ENCODE measurements at regions not wholly inside any gene's neighbourhood (a gene's known extent, or its start where the extent isn't known, plus 50 kb on each side); places are given as distances from the start of the nearest gene placed in this dataset.

DNA sequence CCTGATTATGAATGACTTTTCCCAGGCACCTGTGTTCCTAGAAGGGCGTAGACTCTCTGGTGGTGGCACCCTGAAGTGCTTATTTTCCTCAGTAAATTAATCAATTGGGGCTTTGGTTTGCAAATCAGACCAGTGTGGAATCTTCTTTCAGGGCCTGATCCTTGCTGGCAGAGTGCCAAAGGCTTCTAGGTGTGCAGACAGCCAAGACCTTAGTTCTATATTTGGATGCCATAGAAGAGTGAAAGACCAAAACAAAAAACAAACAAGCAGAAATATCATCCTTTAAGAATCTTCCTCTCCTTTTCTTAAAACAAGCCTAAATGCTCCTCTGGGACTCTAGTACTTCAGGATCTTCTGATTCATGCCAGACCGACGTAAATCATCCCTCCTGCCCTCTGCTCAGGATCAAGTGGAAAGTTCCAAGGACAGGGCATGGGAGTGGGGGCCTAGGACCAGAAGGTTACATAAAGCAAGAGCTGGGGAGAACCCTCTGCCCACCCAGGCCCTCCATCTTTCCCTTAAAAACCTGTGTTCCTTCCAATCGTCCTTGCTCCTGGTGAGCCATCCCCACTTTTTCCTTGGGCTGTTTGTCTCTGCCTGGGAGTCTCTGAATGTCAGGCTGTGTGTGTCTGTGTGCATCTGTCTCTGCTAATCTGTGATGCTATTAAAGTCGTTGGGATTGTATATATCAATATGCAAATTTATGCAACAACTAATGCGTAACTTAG lies 70.5 kb upstream of the MYLIP start:
- no peaks in the 10 kb centered on the region for H3K4me1 ChIP-seq (ENCODE audit: control insufficient read depth, insufficient read depth, low read length)
- H3K9me3 ChIP-seq (ENCODE audit: control insufficient read depth, insufficient read depth, low read length) = no peaks in the 10 kb centered on the region
- WGBS (ENCODE audit: insufficient coverage) = 75% methylated on average over 2 of the region's 6 CpGs
- no peak overlapping the region for H3K27ac ChIP-seq (ENCODE audit: low read depth, low read length)
- H3K36me3 ChIP-seq (ENCODE audit: control insufficient read depth, insufficient read depth, low read length) = no peaks in the 10 kb centered on the region
- H3K27me3 ChIP-seq (ENCODE audit: control insufficient read depth, insufficient read depth, low read length) = no peaks in the 10 kb centered on the region
- peak in 1 of 6 donors; percentile 55 for DNase-seq (ENCODE audit: low read depth in 4 of 6, low spot score in 6 of 6)
- no peak overlapping the region for H3K4me3 ChIP-seq (ENCODE audit: low read depth, low read length)

- Histone ChIP-seq H3K4me3 (ENCODE audit: low read depth, low read length) (no peak overlapping the region), H3K4me1 (ENCODE audit: control insufficient read depth, insufficient read depth, low read length) (no peaks in the 10 kb centered on the region), H3K36me3 (ENCODE audit: control insufficient read depth, insufficient read depth, low read length) (no peaks in the 10 kb centered on the region), H3K9me3 (ENCODE audit: control insufficient read depth, insufficient read depth, low read length) (no peaks in the 10 kb centered on the region), H3K27me3 (ENCODE audit: control insufficient read depth, insufficient read depth, low read length) (no peaks in the 10 kb centered on the region), H3K27ac (ENCODE audit: low read depth, low read length) (no peak overlapping the region)
- WGBS (ENCODE audit: insufficient coverage) = 92% methylated on average over 4 of the region's 6 CpGs
- no peak for DNase-seq (ENCODE audit: low read depth in 4 of 6, low spot score in 6 of 6)
Observed at GRCh38 chr6:16057446-16057845, 71.4 kb upstream of the MYLIP start.

GRCh38 chr6:16056263-16056870 lies 72.5 kb upstream of the MYLIP start:
- WGBS (ENCODE audit: insufficient coverage) = 100% methylated on average over 2 of the region's 6 CpGs
- no peaks in the 10 kb centered on the region for H3K36me3 ChIP-seq (ENCODE audit: control insufficient read depth, insufficient read depth, low read length)
- DNase-seq (ENCODE audit: low read depth in 4 of 6, low spot score in 6 of 6) = no peak
- no peaks in the 10 kb centered on the region for H3K27me3 ChIP-seq (ENCODE audit: control insufficient read depth, insufficient read depth, low read length)
- no peak overlapping the region for H3K4me3 ChIP-seq (ENCODE audit: low read depth, low read length)
- no peak overlapping the region for H3K27ac ChIP-seq (ENCODE audit: low read depth, low read length)
- no peaks in the 10 kb centered on the region for H3K4me1 ChIP-seq (ENCODE audit: control insufficient read depth, insufficient read depth, low read length)
- H3K9me3 ChIP-seq (ENCODE audit: control insufficient read depth, insufficient read depth, low read length) = no peaks in the 10 kb centered on the region

GRCh38 chr6:16055852-16056251 lies 73.0 kb upstream of the MYLIP start:
- DNase-seq (ENCODE audit: low read depth in 4 of 6, low spot score in 6 of 6) = no peak
- no peak overlapping the region for H3K4me3 ChIP-seq (ENCODE audit: low read depth, low read length)
- H3K27me3 ChIP-seq (ENCODE audit: control insufficient read depth, insufficient read depth, low read length) = no peaks in the 10 kb centered on the region
- no peaks in the 10 kb centered on the region for H3K4me1 ChIP-seq (ENCODE audit: control insufficient read depth, insufficient read depth, low read length)
- no peak overlapping the region for H3K27ac ChIP-seq (ENCODE audit: low read depth, low read length)
- H3K36me3 ChIP-seq (ENCODE audit: control insufficient read depth, insufficient read depth, low read length) = no peaks in the 10 kb centered on the region
- no peaks in the 10 kb centered on the region for H3K9me3 ChIP-seq (ENCODE audit: control insufficient read depth, insufficient read depth, low read length)
- 67% methylated on average over 1 of the region's 4 CpGs for WGBS (ENCODE audit: insufficient coverage)

GRCh38 chr6:16049168-16049567 lies 79.7 kb upstream of the MYLIP start:
- Histone ChIP-seq H3K9me3 (ENCODE audit: control insufficient read depth, insufficient read depth, low read length) (no peaks in the 10 kb centered on the region), H3K36me3 (ENCODE audit: control insufficient read depth, insufficient read depth, low read length) (no peaks in the 10 kb centered on the region), H3K4me1 (ENCODE audit: control insufficient read depth, insufficient read depth, low read length) (no peaks in the 10 kb centered on the region), H3K27me3 (ENCODE audit: control insufficient read depth, insufficient read depth, low read length) (no peaks in the 10 kb centered on the region), H3K27ac (ENCODE audit: low read depth, low read length) (no peak overlapping the region), H3K4me3 (ENCODE audit: low read depth, low read length) (no peak overlapping the region)
- DNase-seq (ENCODE audit: low read depth in 4 of 6, low spot score in 6 of 6) = no peak

GRCh38 chr6:16048221-16048620 lies 80.7 kb upstream of the MYLIP start:
- no peaks in the 10 kb centered on the region for H3K9me3 ChIP-seq (ENCODE audit: control insufficient read depth, insufficient read depth, low read length)
- WGBS (ENCODE audit: insufficient coverage) = 87% methylated on average over 3 of the region's 3 CpGs
- DNase-seq (ENCODE audit: low read depth in 4 of 6, low spot score in 6 of 6) = peak in 1 of 6 donors; percentile 82
- no peak overlapping the region for H3K4me3 ChIP-seq (ENCODE audit: low read depth, low read length)
- H3K27me3 ChIP-seq (ENCODE audit: control insufficient read depth, insufficient read depth, low read length) = no peaks in the 10 kb centered on the region
- H3K27ac ChIP-seq (ENCODE audit: low read depth, low read length) = no peak overlapping the region
- H3K36me3 ChIP-seq (ENCODE audit: control insufficient read depth, insufficient read depth, low read length) = no peaks in the 10 kb centered on the region
- no peaks in the 10 kb centered on the region for H3K4me1 ChIP-seq (ENCODE audit: control insufficient read depth, insufficient read depth, low read length)

- no peak for DNase-seq (ENCODE audit: low read depth in 4 of 6, low spot score in 6 of 6)
- Histone ChIP-seq H3K9me3 (ENCODE audit: control insufficient read depth, insufficient read depth, low read length) (no peaks in the 10 kb centered on the region), H3K27ac (ENCODE audit: low read depth, low read length) (no peak overlapping the region), H3K27me3 (ENCODE audit: control insufficient read depth, insufficient read depth, low read length) (no peaks in the 10 kb centered on the region), H3K4me1 (ENCODE audit: control insufficient read depth, insufficient read depth, low read length) (no peaks in the 10 kb centered on the region), H3K36me3 (ENCODE audit: control insufficient read depth, insufficient read depth, low read length) (no peaks in the 10 kb centered on the region), H3K4me3 (ENCODE audit: low read depth, low read length) (no peak overlapping the region)
- 92% methylated on average over 1 of the region's 2 CpGs for WGBS (ENCODE audit: insufficient coverage)
Observed at GRCh38 chr6:16047435-16047990, 81.4 kb upstream of the MYLIP start.

GRCh38 chr6:16045238-16045637 lies 83.6 kb upstream of the MYLIP start:
- H3K4me1 ChIP-seq (ENCODE audit: control insufficient read depth, insufficient read depth, low read length) = no peaks in the 10 kb centered on the region
- no peaks in the 10 kb centered on the region for H3K36me3 ChIP-seq (ENCODE audit: control insufficient read depth, insufficient read depth, low read length)
- no peaks in the 10 kb centered on the region for H3K9me3 ChIP-seq (ENCODE audit: control insufficient read depth, insufficient read depth, low read length)
- no peak overlapping the region for H3K4me3 ChIP-seq (ENCODE audit: low read depth, low read length)
- no peak overlapping the region for H3K27ac ChIP-seq (ENCODE audit: low read depth, low read length)
- H3K27me3 ChIP-seq (ENCODE audit: control insufficient read depth, insufficient read depth, low read length) = no peaks in the 10 kb centered on the region
- 49% methylated on average over 4 of the region's 4 CpGs for WGBS (ENCODE audit: insufficient coverage)
- DNase-seq (ENCODE audit: low read depth in 4 of 6, low spot score in 6 of 6) = peak in 1 of 6 donors; percentile 33

DNA sequence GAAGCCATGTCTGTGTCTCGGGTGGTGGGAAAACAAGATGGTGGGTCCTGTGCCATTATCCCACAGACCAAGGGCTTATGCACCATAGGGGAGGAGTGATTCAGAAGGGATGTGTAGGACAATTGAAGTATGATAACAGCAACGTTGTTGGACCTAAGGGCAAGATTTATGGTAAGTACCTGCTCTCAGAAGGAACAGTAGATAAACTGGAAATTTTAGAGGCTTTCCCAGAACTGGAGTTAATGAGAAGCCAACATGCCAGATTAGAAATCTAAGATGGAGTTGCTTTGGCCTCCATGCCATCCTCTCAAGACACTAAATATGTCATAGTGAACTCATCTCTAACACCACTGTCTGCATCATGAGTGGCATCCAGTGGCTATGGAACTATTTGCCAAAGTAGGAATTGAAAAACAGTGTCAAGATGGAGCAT lies 84.7 kb upstream of the MYLIP start:
- H3K4me1 ChIP-seq (ENCODE audit: control insufficient read depth, insufficient read depth, low read length) = no peaks in the 10 kb centered on the region

More for the DNA sequence above, 84.7 kb upstream of the MYLIP start:
- Histone ChIP-seq H3K9me3 (ENCODE audit: control insufficient read depth, insufficient read depth, low read length) (no peaks in the 10 kb centered on the region), H3K36me3 (ENCODE audit: control insufficient read depth, insufficient read depth, low read length) (no peaks in the 10 kb centered on the region), H3K4me3 (ENCODE audit: low read depth, low read length) (no peak overlapping the region), H3K27ac (ENCODE audit: low read depth, low read length) (peak overlapping the region; percentile 61), H3K27me3 (ENCODE audit: control insufficient read depth, insufficient read depth, low read length) (no peaks in the 10 kb centered on the region)
- 65% methylated on average over 2 of the region's 2 CpGs for WGBS (ENCODE audit: insufficient coverage)
- no peak for DNase-seq (ENCODE audit: low read depth in 4 of 6, low spot score in 6 of 6)
